ENCODE measurements at regions not wholly inside any gene's neighbourhood (a gene's known extent, or its start where the extent isn't known, plus 50 kb on each side); places are given as distances from the start of the nearest gene placed in this dataset.
A peak's percentile ranks its signal among the peaks of the same experiment; 100 is the strongest.

DNA sequence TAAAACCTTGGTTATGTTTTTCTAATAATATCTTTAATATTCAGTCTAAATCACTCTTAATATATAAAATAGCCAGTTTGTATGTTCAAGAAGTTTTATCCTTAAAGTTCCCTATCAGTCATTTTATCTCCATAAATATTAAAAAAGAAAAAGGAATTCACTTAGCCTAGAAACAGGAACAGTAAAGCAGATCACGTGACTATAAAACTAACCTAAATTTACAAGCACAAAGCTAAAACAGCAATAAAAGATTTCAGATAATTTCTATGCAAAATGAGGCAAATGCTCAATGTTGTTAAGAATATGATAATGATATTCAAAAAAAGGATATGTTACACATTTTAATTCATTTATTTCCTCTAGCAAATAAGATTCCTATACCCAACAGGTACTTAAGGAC, 57.1 kb upstream of the TNIP3 start:
- H3K4me2 ChIP-seq (ENCODE audit: insufficient read depth, low read length): no peak overlapping the region
- no peak for DNase-seq (ENCODE audit: insufficient read length, low spot score, missing footprints)
- no peaks in the 10 kb centered on the region for H4K20me1 ChIP-seq (ENCODE audit: insufficient read depth, low read length)
- H3K36me3 ChIP-seq (ENCODE audit: insufficient read depth, low read length): no peaks in the 10 kb centered on the region
- H3K27me3 ChIP-seq (ENCODE audit: insufficient read depth, low read length): peaks cover 4% of the 10 kb centered on the region
- H2AFZ ChIP-seq (ENCODE audit: low read length): no peak overlapping the region
- no peak for TF ChIP-seq CTCF (IDR thresholded peaks at IDR 0.05; ENCODE audit: extremely low read depth, low read depth, low read length)
- H3K4me3 ChIP-seq (ENCODE audit: insufficient read depth, low read length): no peak overlapping the region
- H3K4me1 ChIP-seq (ENCODE audit: insufficient read depth, low read length): no peaks in the 10 kb centered on the region
- H3K79me2 ChIP-seq (ENCODE audit: insufficient read depth, low read length): no peaks in the 10 kb centered on the region
- no peaks in the 10 kb centered on the region for H3K9me3 ChIP-seq (ENCODE audit: low read depth, low read length)
- H3K27ac ChIP-seq (ENCODE audit: low read depth, low read length): no peak overlapping the region

GRCh38 chr4:121220698-121221097, 56.6 kb upstream of the TNIP3 start:
- Histone ChIP-seq H3K79me2 (ENCODE audit: insufficient read depth, low read length) (no peaks in the 10 kb centered on the region), H3K4me3 (ENCODE audit: insufficient read depth, low read length) (no peak overlapping the region), H4K20me1 (ENCODE audit: insufficient read depth, low read length) (no peaks in the 10 kb centered on the region), H2AFZ (ENCODE audit: low read length) (no peak overlapping the region), H3K36me3 (ENCODE audit: insufficient read depth, low read length) (no peaks in the 10 kb centered on the region), H3K4me2 (ENCODE audit: insufficient read depth, low read length) (no peak overlapping the region), H3K4me1 (ENCODE audit: insufficient read depth, low read length) (no peaks in the 10 kb centered on the region), H3K27ac (ENCODE audit: low read depth, low read length) (no peak overlapping the region), H3K9me3 (ENCODE audit: low read depth, low read length) (no peaks in the 10 kb centered on the region), H3K27me3 (ENCODE audit: insufficient read depth, low read length) (peaks cover 4% of the 10 kb centered on the region)
- DNase-seq (ENCODE audit: insufficient read length, low spot score, missing footprints): no peak
- no peak for TF ChIP-seq CTCF (IDR thresholded peaks at IDR 0.05; ENCODE audit: extremely low read depth, low read depth, low read length)

DNA sequence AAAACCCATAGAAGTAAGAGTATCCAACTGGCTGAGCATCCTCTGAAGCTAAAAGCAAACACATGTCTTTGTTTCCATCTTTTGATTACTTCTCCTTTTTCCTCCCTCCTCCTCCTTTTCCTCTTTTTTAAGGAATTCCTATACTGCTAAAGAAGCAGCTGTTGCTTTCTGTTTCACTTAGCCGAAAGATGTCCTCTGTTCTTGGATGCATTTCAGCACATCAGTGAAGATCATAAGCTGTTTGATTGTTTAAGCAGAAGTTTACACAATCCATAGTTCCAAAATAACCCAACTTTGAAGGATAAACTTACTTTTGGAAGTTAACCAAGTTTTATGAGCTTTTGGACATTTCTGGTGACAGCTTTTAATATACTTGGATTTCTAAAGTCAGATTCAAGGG, 55.1 kb upstream of the TNIP3 start:
- Histone ChIP-seq H3K4me3 (ENCODE audit: insufficient read depth, low read length) (peak overlapping the region; percentile 28), H2AFZ (ENCODE audit: low read length) (peak overlapping the region; percentile 40), H3K36me3 (ENCODE audit: insufficient read depth, low read length) (no peaks in the 10 kb centered on the region), H3K4me1 (ENCODE audit: insufficient read depth, low read length) (no peaks in the 10 kb centered on the region), H3K79me2 (ENCODE audit: insufficient read depth, low read length) (no peaks in the 10 kb centered on the region), H4K20me1 (ENCODE audit: insufficient read depth, low read length) (no peaks in the 10 kb centered on the region), H3K27ac (ENCODE audit: low read depth, low read length) (no peak overlapping the region), H3K9me3 (ENCODE audit: low read depth, low read length) (no peaks in the 10 kb centered on the region), H3K27me3 (ENCODE audit: insufficient read depth, low read length) (peaks cover 4% of the 10 kb centered on the region), H3K4me2 (ENCODE audit: insufficient read depth, low read length) (peak overlapping the region; percentile 62)
- DNase-seq (ENCODE audit: insufficient read length, low spot score, missing footprints): no peak
- TF ChIP-seq CTCF (IDR thresholded peaks at IDR 0.05; ENCODE audit: extremely low read depth, low read depth, low read length): no peak

DNA sequence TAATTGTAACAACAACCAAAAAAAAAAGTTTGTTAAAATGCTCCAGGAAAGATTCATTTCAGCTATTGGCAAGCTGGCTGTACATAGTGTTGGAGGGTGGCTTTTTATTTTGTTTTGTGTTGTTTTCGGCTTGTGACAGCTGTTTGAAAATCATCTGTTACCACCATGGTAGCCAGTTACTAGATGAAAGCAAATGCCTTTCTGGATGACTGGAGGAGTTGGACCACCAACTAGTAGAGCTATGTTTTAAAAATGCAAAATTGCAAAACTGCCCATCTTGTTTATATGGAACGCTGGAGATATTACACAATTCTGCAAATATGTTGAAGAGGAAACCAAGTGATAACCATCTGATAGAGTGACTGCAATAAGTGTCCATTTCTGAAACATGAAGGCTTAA, 53.2 kb upstream of the TNIP3 start:
- no peaks in the 10 kb centered on the region for H3K9me3 ChIP-seq (ENCODE audit: low read depth, low read length)
- H3K4me3 ChIP-seq (ENCODE audit: insufficient read depth, low read length): no peak overlapping the region
- H3K27me3 ChIP-seq (ENCODE audit: insufficient read depth, low read length): peaks cover 3% of the 10 kb centered on the region
- no peak overlapping the region for H3K4me2 ChIP-seq (ENCODE audit: insufficient read depth, low read length)
- DNase-seq (ENCODE audit: insufficient read length, low spot score, missing footprints): no peak
- no peak for TF ChIP-seq CTCF (IDR thresholded peaks at IDR 0.05; ENCODE audit: extremely low read depth, low read depth, low read length)
- no peaks in the 10 kb centered on the region for H3K36me3 ChIP-seq (ENCODE audit: insufficient read depth, low read length)
- no peaks in the 10 kb centered on the region for H4K20me1 ChIP-seq (ENCODE audit: insufficient read depth, low read length)
- no peak overlapping the region for H3K27ac ChIP-seq (ENCODE audit: low read depth, low read length)
- H3K79me2 ChIP-seq (ENCODE audit: insufficient read depth, low read length): no peaks in the 10 kb centered on the region
- no peaks in the 10 kb centered on the region for H3K4me1 ChIP-seq (ENCODE audit: insufficient read depth, low read length)
- H2AFZ ChIP-seq (ENCODE audit: low read length): no peak overlapping the region
